Gastroesophageal sphincter (tissue), 4 donors: ENCODE measurements at regions not wholly inside any gene's neighbourhood (a gene's known extent, or its start where the extent isn't known, plus 50 kb on each side); places are given as distances from the start of the nearest gene placed in this dataset.

Source experiments
- ATAC-seq: fragments of 150-250 bp; one replicate; pipeline ENCODE4 v1.9.1; 2016; ENCODE audit warnings: mild to moderate bottlenecking, moderate library complexity
- H3K27ac ChIP-seq, 4 donors: fragments of 200-600 bp; sonication (generic) in 3 of 4; 1 replicate in 3 of 4; 2 replicates in 1 of 4; pipeline ENCODE4 v1.5.1; 2016 to 2019
- H3K27me3 ChIP-seq: fragments of 200-600 bp; sonication (generic); one replicate; pipeline ENCODE4 v1.5.1; 2019
- H3K36me3 ChIP-seq, 2 donors: fragments of 200-600 bp; sonication (generic); one replicate each; pipeline ENCODE4 v1.5.1; 2019; ENCODE audit warnings: control low read depth in 1 of 2
- H3K4me1 ChIP-seq, 3 donors: fragments of 200-600 bp; sonication (generic); 1 replicate in 2 of 3; 2 replicates in 1 of 3; pipeline ENCODE4 v1.5.1; 2016 to 2019; ENCODE audit warnings: control low read depth in 2 of 3
- H3K4me3 ChIP-seq, 2 donors: fragments of 200-600 bp; sonication (generic); one replicate each; pipeline ENCODE4 v1.5.1; 2019; ENCODE audit warnings: mild to moderate bottlenecking in 1 of 2, moderate library complexity in 1 of 2
- H3K9me3 ChIP-seq, 3 donors: fragments of 200-600 bp; sonication (generic); one replicate each; pipeline ENCODE4 v1.5.1; 2017 to 2019; ENCODE audit warnings: control low read depth in 2 of 3
- CTCF ChIP-seq, 4 experiments: fragments of 200-600 bp in 2 of 4; fragments of 450-650 bp in 2 of 4; sonication (generic) in 1 of 4; IDR thresholded peaks; one replicate each; pipeline ENCODE4 v1.5.1; 2017 to 2019; ENCODE audit warnings: antibody characterized with exemption in 4 of 4, mild to moderate bottlenecking in 2 of 4, moderate library complexity in 2 of 4
- EP300 ChIP-seq: sonication (generic); formaldehyde crosslinking; IDR thresholded peaks from one replicate; pipeline ENCODE4 v1.6.1; 2017; ENCODE audit warnings: antibody characterized with exemption, mild to moderate bottlenecking
- POLR2A ChIP-seq, 2 donors: fragments of 450-650 bp; IDR thresholded peaks; one replicate each; pipeline ENCODE4 v1.6.1; 2017; ENCODE audit warnings: antibody characterized with exemption in 2 of 2, mild to moderate bottlenecking in 2 of 2, moderate library complexity in 1 of 2
- POLR2AphosphoS5 ChIP-seq: sonication (generic); formaldehyde crosslinking; IDR thresholded peaks from one replicate; pipeline ENCODE4 v1.6.1; 2017; ENCODE audit warnings: antibody characterized with exemption
- WGBS, 2 donors: methylation state at CpG; one replicate each; pipeline ENCODE4 v1.1.5; 2018; ENCODE audit warnings: low coverage in 1 of 2; 5-methylcytosine and 5-hydroxymethylcytosine counted together

- TF ChIP-seq CTCF (IDR thresholded peaks at IDR 0.05): no peak
- no peak for TF ChIP-seq POLR2AphosphoS5
- TF ChIP-seq POLR2A (IDR thresholded peaks at IDR 0.05): no peak
- TF ChIP-seq EP300: no peak
Observed at GRCh38 chr3:34174740-34175139, 376.3 kb downstream of the PDCD6IP start.

GRCh38 chr3:34175636-34176176 lies 377.3 kb downstream of the PDCD6IP start:
- no peaks in the 10 kb centered on the region for H3K9me3 ChIP-seq
- no peaks in the 10 kb centered on the region for H3K36me3 ChIP-seq
- no peaks in the 10 kb centered on the region for H3K27me3 ChIP-seq
- TF ChIP-seq EP300 (no peak), POLR2A (IDR thresholded peaks at IDR 0.05) (no peak), CTCF (IDR thresholded peaks at IDR 0.05) (no peak), POLR2AphosphoS5 (no peak)
- no peak overlapping the region for H3K27ac ChIP-seq
- 76 to 90% methylated on average over 2 of the region's 2 CpGs for WGBS, 2 donors
- no peaks in the 10 kb centered on the region for H3K4me1 ChIP-seq
- no peak for ATAC-seq
- H3K4me3 ChIP-seq: no peak overlapping the region

More at GRCh38 chr3:34174740-34175139, 376.3 kb downstream of the PDCD6IP start:
- no peak for ATAC-seq
- H3K36me3 ChIP-seq: no peaks in the 10 kb centered on the region
- no peaks in the 10 kb centered on the region for H3K4me1 ChIP-seq
- no peaks in the 10 kb centered on the region for H3K9me3 ChIP-seq
- H3K4me3 ChIP-seq: no peak overlapping the region
- no peaks in the 10 kb centered on the region for H3K27me3 ChIP-seq
- H3K27ac ChIP-seq: no peak overlapping the region

GRCh38 chr3:34176723-34177122 lies 378.3 kb downstream of the PDCD6IP start:
- Histone ChIP-seq H3K9me3 (no peaks in the 10 kb centered on the region), H3K4me1 (no peaks in the 10 kb centered on the region), H3K27ac (no peak overlapping the region), H3K27me3 (no peaks in the 10 kb centered on the region), H3K4me3 (no peak overlapping the region), H3K36me3 (no peaks in the 10 kb centered on the region)
- ATAC-seq: no peak
- TF ChIP-seq EP300: no peak
- no peak for TF ChIP-seq CTCF (IDR thresholded peaks at IDR 0.05)
- TF ChIP-seq POLR2AphosphoS5: no peak
- TF ChIP-seq POLR2A (IDR thresholded peaks at IDR 0.05): no peak

- Histone ChIP-seq H3K27me3 (no peaks in the 10 kb centered on the region), H3K4me1 (no peaks in the 10 kb centered on the region), H3K9me3 (no peaks in the 10 kb centered on the region), H3K4me3 (no peak overlapping the region), H3K27ac (no peak overlapping the region), H3K36me3 (no peaks in the 10 kb centered on the region)
- no peak for ATAC-seq
- TF ChIP-seq CTCF (IDR thresholded peaks at IDR 0.05): no peak
- 35 to 71% methylated on average over 2 of the region's 2 CpGs for WGBS, 2 donors
Observed at GRCh38 chr3:34178415-34178814, 380.0 kb downstream of the PDCD6IP start.

- no peak for ATAC-seq
- H3K4me1 ChIP-seq: no peaks in the 10 kb centered on the region
- no peaks in the 10 kb centered on the region for H3K9me3 ChIP-seq
- H3K36me3 ChIP-seq: no peaks in the 10 kb centered on the region
- TF ChIP-seq CTCF (IDR thresholded peaks at IDR 0.05): no peak
- TF ChIP-seq POLR2AphosphoS5: no peak
- no peak for TF ChIP-seq EP300
- no peak for TF ChIP-seq POLR2A (IDR thresholded peaks at IDR 0.05)
- H3K27ac ChIP-seq: no peak overlapping the region
- H3K4me3 ChIP-seq: no peak overlapping the region
- H3K27me3 ChIP-seq: no peaks in the 10 kb centered on the region
Observed at GRCh38 chr3:34179716-34180115, 381.3 kb downstream of the PDCD6IP start.
